ENCODE measurements at regions not wholly inside any gene's neighbourhood (a gene's known extent, or its start where the extent isn't known, plus 50 kb on each side); places are given as distances from the start of the nearest gene placed in this dataset.
A peak's percentile ranks its signal among the peaks of the same experiment; 100 is the strongest.

DNA sequence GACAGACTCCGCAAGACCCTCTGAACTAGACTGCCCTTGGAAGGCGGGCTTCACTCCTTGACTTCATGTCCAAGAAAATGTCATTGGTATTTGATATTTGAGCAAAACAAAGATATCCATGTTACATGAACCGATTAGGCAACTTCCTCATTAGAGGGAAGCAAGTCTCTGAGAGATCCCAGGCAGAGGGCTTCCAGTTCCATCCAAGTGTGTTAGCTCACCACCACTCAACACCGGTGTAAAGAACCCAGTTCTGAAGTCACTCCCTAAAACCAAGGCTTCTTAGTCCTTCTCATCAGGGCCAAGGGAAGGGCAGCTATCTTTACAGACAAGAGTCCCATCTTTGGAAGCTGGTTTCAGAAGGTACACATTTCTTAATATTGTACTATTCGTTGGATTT, 87.2 kb upstream of the CDKN3 start:
- H4K20me1 ChIP-seq (ENCODE audit: control insufficient read depth, extremely low read depth, insufficient read depth, low read length) = no peaks in the 10 kb centered on the region
- no peak for DNase-seq (ENCODE audit: low read depth, low spot score)
- H3K4me3 ChIP-seq (ENCODE audit: control insufficient read depth in 2 of 3, extremely low read depth in 1 of 3, insufficient read depth in 2 of 3, low read depth in 1 of 3, low read length in 3 of 3) = no peak overlapping the region
- no peak overlapping the region for H3K9ac ChIP-seq (ENCODE audit: control insufficient read depth, extremely low read depth, insufficient read depth, low read length)
- H3K36me3 ChIP-seq (ENCODE audit: control insufficient read depth in 2 of 2, extremely low read depth in 1 of 2, insufficient read depth in 2 of 2, low read length in 2 of 2) = no peaks in the 10 kb centered on the region
- H3K27me3 ChIP-seq (ENCODE audit: control insufficient read depth, extremely low read depth, insufficient read depth, low read length) = no peaks in the 10 kb centered on the region
- no peaks in the 10 kb centered on the region for H3K79me2 ChIP-seq (ENCODE audit: control insufficient read depth, insufficient read depth, low read length)
- H3K9me3 ChIP-seq (ENCODE audit: control insufficient read depth, low read depth, low read length) = no peaks in the 10 kb centered on the region
- no peak for FAIRE-seq
- H3K9me1 ChIP-seq (ENCODE audit: control insufficient read depth, extremely low read depth, insufficient read depth, low read length) = no peaks in the 10 kb centered on the region
- no peak overlapping the region for H3K27ac ChIP-seq (ENCODE audit: control insufficient read depth, insufficient read depth, low read length)
- H3K4me2 ChIP-seq (ENCODE audit: control insufficient read depth, extremely low read depth, insufficient read depth, low read depth, low read length) = no peak overlapping the region
- dilution Hi-C loops (cut with MboI; ENCODE audit: extremely low pct_ligation_motif_present, low sequenced_read_pairs) = no loop called here
- H3K4me1 ChIP-seq (ENCODE audit: control insufficient read depth, extremely low read depth, insufficient read depth, low read length) = peaks cover 32% of the 10 kb centered on the region
- no peak overlapping the region for H2AFZ ChIP-seq (ENCODE audit: control insufficient read depth, low read length)
- TF ChIP-seq EZH2 (IDR thresholded peaks at IDR 0.05; ENCODE audit: low read length) = no peak

DNA sequence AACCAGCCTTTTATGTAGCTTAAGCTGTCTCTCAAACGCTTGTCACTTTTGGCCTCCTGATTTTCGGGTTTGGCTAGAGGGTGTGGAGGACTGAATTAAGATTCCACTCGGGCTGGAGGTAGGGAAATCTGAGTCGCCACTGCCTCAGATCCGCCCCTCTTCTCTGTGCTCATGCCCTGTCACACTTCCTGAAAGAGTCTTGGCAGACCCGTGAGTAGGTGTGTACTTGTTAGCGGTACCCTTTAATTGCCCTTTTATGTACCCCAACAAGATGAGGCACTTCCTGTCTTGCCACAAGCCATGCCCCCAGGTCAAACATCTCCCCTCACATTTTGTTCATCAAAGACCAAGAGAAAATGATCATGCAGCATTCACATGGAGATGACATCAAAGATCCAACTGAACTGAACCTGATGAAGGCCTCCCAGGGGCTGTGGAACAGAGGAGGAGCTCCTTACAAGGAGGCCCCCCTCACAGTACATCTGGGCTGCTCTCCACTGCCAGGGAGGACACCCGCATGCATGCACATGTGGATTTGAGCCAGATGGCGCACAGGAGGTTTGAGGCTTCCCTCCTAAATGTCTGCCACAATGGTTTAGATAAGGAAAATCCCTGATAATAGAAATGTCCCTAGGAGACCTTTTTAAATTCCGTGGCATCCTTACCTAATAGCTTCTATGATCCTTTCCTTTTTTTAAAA, 86.5 kb upstream of the CDKN3 start:
- Histone ChIP-seq H3K9me3 (ENCODE audit: control insufficient read depth, low read depth, low read length) (no peaks in the 10 kb centered on the region), H2AFZ (ENCODE audit: control insufficient read depth, low read length) (peak overlapping the region; percentile 55), H3K27ac (ENCODE audit: control insufficient read depth, insufficient read depth, low read length) (no peak overlapping the region), H3K4me1 (ENCODE audit: control insufficient read depth, extremely low read depth, insufficient read depth, low read length) (peaks cover 32% of the 10 kb centered on the region), H3K9me1 (ENCODE audit: control insufficient read depth, extremely low read depth, insufficient read depth, low read length) (no peaks in the 10 kb centered on the region), H3K4me3 (ENCODE audit: control insufficient read depth in 2 of 3, extremely low read depth in 1 of 3, insufficient read depth in 2 of 3, low read depth in 1 of 3, low read length in 3 of 3) (no peak overlapping the region), H3K9ac (ENCODE audit: control insufficient read depth, extremely low read depth, insufficient read depth, low read length) (no peak overlapping the region), H3K79me2 (ENCODE audit: control insufficient read depth, insufficient read depth, low read length) (no peaks in the 10 kb centered on the region), H3K4me2 (ENCODE audit: control insufficient read depth, extremely low read depth, insufficient read depth, low read depth, low read length) (no peak overlapping the region), H4K20me1 (ENCODE audit: control insufficient read depth, extremely low read depth, insufficient read depth, low read length) (no peaks in the 10 kb centered on the region), H3K27me3 (ENCODE audit: control insufficient read depth, extremely low read depth, insufficient read depth, low read length) (no peaks in the 10 kb centered on the region), H3K36me3 (ENCODE audit: control insufficient read depth in 2 of 2, extremely low read depth in 1 of 2, insufficient read depth in 2 of 2, low read length in 2 of 2) (no peaks in the 10 kb centered on the region)
- FAIRE-seq = peak; percentile 44
- TF ChIP-seq EZH2 (IDR thresholded peaks at IDR 0.05; ENCODE audit: low read length) (no peak), CTCF (optimal IDR thresholded peaks at IDR 0.05 in 1 of 3, IDR thresholded peaks at IDR 0.05 in 1 of 3, conservative IDR thresholded peaks at IDR 0.05 in 1 of 3; ENCODE audit: extremely low read depth in 1 of 3, insufficient read depth in 2 of 3, low read length in 3 of 3) (no peak)
- dilution Hi-C loops (cut with MboI; ENCODE audit: extremely low pct_ligation_motif_present, low sequenced_read_pairs) = no loop called here
- DNase-seq (ENCODE audit: low read depth, low spot score) = peak; percentile 9

DNA sequence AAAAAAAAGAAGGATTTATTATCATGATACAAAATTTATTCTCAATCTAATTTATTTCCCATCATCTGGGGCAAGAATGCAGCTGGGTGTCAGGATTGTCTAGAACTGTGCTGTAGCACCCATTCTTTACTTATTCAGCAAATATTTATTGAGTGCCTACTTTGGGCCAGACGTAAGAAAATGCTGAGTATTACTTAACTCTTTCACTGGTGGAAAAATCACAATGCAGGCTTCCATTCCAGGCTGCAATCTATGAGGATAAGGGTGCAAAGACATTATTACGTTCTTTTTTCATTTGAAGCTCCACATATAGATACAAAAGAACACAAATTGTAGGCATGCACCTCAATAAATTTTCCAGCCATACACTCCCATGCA, 86.0 kb upstream of the CDKN3 start:
- no peak overlapping the region for H3K9ac ChIP-seq (ENCODE audit: control insufficient read depth, extremely low read depth, insufficient read depth, low read length)
- no peaks in the 10 kb centered on the region for H4K20me1 ChIP-seq (ENCODE audit: control insufficient read depth, extremely low read depth, insufficient read depth, low read length)
- no peak overlapping the region for H3K4me2 ChIP-seq (ENCODE audit: control insufficient read depth, extremely low read depth, insufficient read depth, low read depth, low read length)
- no peaks in the 10 kb centered on the region for H3K9me1 ChIP-seq (ENCODE audit: control insufficient read depth, extremely low read depth, insufficient read depth, low read length)
- H3K27me3 ChIP-seq (ENCODE audit: control insufficient read depth, extremely low read depth, insufficient read depth, low read length) = no peaks in the 10 kb centered on the region
- no peaks in the 10 kb centered on the region for H3K36me3 ChIP-seq (ENCODE audit: control insufficient read depth in 2 of 2, extremely low read depth in 1 of 2, insufficient read depth in 2 of 2, low read length in 2 of 2)
- H3K27ac ChIP-seq (ENCODE audit: control insufficient read depth, insufficient read depth, low read length) = no peak overlapping the region
- dilution Hi-C loops (cut with MboI; ENCODE audit: extremely low pct_ligation_motif_present, low sequenced_read_pairs) = no loop called here
- no peak overlapping the region for H2AFZ ChIP-seq (ENCODE audit: control insufficient read depth, low read length)
- H3K4me3 ChIP-seq (ENCODE audit: control insufficient read depth in 2 of 3, extremely low read depth in 1 of 3, insufficient read depth in 2 of 3, low read depth in 1 of 3, low read length in 3 of 3) = no peak overlapping the region
- no peak for FAIRE-seq
- no peak for TF ChIP-seq CTCF (optimal IDR thresholded peaks at IDR 0.05 in 1 of 3, IDR thresholded peaks at IDR 0.05 in 1 of 3, conservative IDR thresholded peaks at IDR 0.05 in 1 of 3; ENCODE audit: extremely low read depth in 1 of 3, insufficient read depth in 2 of 3, low read length in 3 of 3)
- no peak for TF ChIP-seq EZH2 (IDR thresholded peaks at IDR 0.05; ENCODE audit: low read length)
- no peak for DNase-seq (ENCODE audit: low read depth, low spot score)
- no peaks in the 10 kb centered on the region for H3K79me2 ChIP-seq (ENCODE audit: control insufficient read depth, insufficient read depth, low read length)
- peaks cover 32% of the 10 kb centered on the region for H3K4me1 ChIP-seq (ENCODE audit: control insufficient read depth, extremely low read depth, insufficient read depth, low read length)
- H3K9me3 ChIP-seq (ENCODE audit: control insufficient read depth, low read depth, low read length) = no peaks in the 10 kb centered on the region
